ENCODE measurements at regions not wholly inside any gene's neighbourhood (a gene's known extent, or its start where the extent isn't known, plus 50 kb on each side); places are given as distances from the start of the nearest gene placed in this dataset.

DNA sequence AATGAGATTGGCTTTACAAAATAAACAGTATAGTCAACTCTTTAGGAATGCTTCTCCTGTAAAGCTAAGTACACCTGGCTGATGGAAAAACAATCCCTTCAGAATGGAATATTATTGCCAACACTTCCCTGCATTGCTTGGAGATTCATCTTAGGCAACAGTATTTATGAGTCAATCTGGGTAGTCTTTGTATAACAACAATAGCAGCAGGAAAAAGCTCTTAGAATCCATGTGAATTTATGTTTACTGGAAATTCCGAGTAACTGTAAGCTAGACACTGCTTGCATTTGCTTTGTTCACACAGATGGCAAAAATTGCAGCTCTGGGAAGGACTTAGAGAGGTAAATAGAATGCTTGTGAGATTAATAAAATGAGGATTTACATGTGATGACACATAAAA lies 101.7 kb upstream of the NTRK2 start:
- Histone ChIP-seq H3K27me3 (no peaks in the 10 kb centered on the region), H3K9me3 (no peaks in the 10 kb centered on the region), H3K27ac (no peak overlapping the region), H3K4me1 (peaks cover 0 to 14% (median 0%) of the 10 kb centered on the region in 3 donors), H3K36me3 (no peaks in the 10 kb centered on the region), H3K4me3 (no peak overlapping the region)
- DNase-seq = no peak
- intact Hi-C loops (cut with DNase I) = no loop called here
- TF ChIP-seq, protein P1, sequence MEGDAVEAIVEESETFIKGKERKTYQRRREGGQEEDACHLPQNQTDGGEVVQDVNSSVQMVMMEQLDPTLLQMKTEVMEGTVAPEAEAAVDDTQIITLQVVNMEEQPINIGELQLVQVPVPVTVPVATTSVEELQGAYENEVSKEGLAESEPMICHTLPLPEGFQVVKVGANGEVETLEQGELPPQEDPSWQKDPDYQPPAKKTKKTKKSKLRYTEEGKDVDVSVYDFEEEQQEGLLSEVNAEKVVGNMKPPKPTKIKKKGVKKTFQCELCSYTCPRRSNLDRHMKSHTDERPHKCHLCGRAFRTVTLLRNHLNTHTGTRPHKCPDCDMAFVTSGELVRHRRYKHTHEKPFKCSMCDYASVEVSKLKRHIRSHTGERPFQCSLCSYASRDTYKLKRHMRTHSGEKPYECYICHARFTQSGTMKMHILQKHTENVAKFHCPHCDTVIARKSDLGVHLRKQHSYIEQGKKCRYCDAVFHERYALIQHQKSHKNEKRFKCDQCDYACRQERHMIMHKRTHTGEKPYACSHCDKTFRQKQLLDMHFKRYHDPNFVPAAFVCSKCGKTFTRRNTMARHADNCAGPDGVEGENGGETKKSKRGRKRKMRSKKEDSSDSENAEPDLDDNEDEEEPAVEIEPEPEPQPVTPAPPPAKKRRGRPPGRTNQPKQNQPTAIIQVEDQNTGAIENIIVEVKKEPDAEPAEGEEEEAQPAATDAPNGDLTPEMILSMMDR (IDR thresholded peaks at IDR 0.05) = no peak
- TF ChIP-seq POLR2A (IDR thresholded peaks at IDR 0.05) = no peak
- 5 to 19% methylated on average over 1 of the region's 1 CpG for whole genome bisulfite sequencing, 2 donors

DNA sequence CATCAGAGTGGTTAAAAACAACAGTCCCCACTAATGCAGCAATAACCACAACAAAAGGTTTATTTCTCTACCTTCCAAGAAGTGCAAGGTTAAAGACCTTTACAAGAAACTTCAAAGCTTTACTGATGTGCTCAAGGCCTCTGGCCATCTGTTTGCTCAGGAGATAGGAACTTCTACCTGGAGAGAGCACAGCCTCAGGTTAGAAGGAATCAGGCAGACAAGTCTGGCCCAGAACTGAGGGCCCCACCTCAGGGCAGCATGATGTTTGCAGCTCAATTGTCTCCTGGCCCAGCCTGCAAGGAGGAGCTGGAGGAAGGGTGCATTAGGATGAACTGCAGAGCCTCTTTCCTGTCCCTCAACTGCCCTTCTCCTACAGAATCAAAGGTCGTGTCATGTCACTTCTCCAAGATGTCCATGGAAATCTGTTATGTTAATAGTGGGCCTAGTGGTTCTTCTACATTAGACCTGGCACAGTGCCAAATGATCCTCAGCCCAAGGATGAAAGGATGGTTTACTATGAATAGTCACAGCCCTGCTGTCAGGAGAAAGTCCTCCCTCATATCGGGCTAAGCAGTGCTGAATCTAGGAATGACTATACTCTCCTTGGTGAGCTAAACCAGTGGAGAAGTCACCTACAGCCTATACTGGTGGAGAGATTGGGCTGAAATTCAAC lies 98.9 kb upstream of the NTRK2 start:
- TF ChIP-seq, protein P1 (IDR thresholded peaks at IDR 0.05) = no peak
- no peak for TF ChIP-seq POLR2A (IDR thresholded peaks at IDR 0.05)
- no peaks in the 10 kb centered on the region for H3K27me3 ChIP-seq
- 64 to 67% methylated on average over 1 to 2 of the region's 2 CpGs for WGBS, 2 donors
- no peaks in the 10 kb centered on the region for H3K9me3 ChIP-seq
- no peak overlapping the region for H3K4me3 ChIP-seq
- DNase-seq = no peak
- intact Hi-C loops (cut with DNase I) = no loop called here
- peaks cover 0 to 14% (median 0%) of the 10 kb centered on the region in 3 donors for H3K4me1 ChIP-seq
- no peaks in the 10 kb centered on the region for H3K36me3 ChIP-seq
- no peak overlapping the region for H3K27ac ChIP-seq

DNA sequence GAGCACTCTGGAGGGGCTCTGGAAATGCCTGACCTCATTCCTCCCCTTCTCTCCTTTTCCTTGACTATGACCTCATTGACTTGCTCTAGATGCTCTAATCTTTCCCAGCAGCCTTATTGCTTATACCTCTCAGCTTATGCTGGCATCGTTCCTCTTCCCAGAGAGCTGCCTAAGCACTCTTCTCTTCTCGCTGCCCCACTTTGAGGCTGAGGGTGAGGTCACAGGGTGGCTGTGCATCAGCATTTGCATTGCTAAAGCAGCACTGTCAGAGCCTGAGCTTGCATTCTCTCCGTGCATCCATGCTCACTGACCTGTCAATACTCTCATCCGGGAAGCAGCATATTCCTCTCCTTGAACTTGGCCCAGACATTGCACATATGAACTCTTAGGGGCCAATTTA lies 96.4 kb upstream of the NTRK2 start:
- Histone ChIP-seq H3K27ac (no peak overlapping the region), H3K27me3 (no peaks in the 10 kb centered on the region), H3K36me3 (no peaks in the 10 kb centered on the region), H3K9me3 (no peaks in the 10 kb centered on the region), H3K4me3 (no peak overlapping the region), H3K4me1 (peaks cover 0 to 4% (median 0%) of the 10 kb centered on the region in 3 donors)
- 75 to 77% methylated on average over 4 of the region's 4 CpGs for WGBS, 2 donors
- no peak for TF ChIP-seq POLR2A (IDR thresholded peaks at IDR 0.05)
- TF ChIP-seq, protein P1 (IDR thresholded peaks at IDR 0.05) = no peak
- intact Hi-C loops (cut with DNase I) = no loop called here
- no peak for DNase-seq

DNA sequence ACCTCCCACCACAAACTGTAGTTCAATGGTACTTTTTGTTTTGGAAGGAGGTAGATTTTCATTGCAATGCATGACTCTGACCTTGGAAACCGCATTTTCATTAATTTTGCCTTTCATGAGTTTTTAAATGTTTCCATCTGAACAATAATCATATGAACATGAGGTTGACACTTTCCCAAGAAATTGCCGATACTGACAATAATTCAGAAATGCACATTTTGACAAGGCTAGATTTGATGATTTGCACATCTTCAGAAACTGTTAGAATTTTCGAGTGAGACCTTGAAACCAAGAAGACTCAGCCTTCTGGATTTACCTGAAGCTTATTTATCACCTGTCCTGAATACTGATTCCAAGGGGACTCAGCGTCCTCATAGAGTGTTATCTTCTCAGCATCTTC lies 93.8 kb upstream of the NTRK2 start:
- Histone ChIP-seq H3K27ac (no peak overlapping the region), H3K9me3 (no peaks in the 10 kb centered on the region), H3K4me1 (no peaks in the 10 kb centered on the region), H3K36me3 (no peaks in the 10 kb centered on the region), H3K4me3 (no peak overlapping the region), H3K27me3 (no peaks in the 10 kb centered on the region)
- WGBS, 2 donors = 76 to 80% methylated on average over 4 of the region's 4 CpGs
- TF ChIP-seq, protein P1 (IDR thresholded peaks at IDR 0.05) = no peak
- TF ChIP-seq POLR2A (IDR thresholded peaks at IDR 0.05) = no peak
- intact Hi-C loops (cut with DNase I) = no loop called here
- DNase-seq = no peak

DNA sequence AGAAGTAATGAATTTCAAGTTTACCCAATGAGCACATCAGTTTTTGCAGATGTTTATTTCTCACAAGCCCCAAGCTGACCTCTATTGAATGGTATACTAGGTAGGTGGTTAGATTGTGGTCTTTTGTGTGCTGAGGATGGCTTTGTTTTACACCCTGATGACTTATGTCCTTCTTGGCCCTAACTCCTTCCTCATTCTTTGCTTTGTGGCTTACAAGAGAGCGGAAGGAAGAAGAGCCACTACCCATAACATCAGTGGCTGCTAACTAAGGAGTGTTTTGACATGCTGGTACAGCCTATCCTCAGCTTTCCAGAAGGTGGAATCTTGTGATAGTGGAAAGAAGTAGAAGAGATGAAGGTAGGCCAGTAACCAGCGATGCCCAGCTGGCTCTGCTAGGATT lies 85.7 kb upstream of the NTRK2 start:
- Histone ChIP-seq H3K36me3 (no peaks in the 10 kb centered on the region), H3K4me1 (peaks cover 0 to 2% (median 0%) of the 10 kb centered on the region in 3 donors), H3K27ac (no peak overlapping the region), H3K9me3 (no peaks in the 10 kb centered on the region), H3K4me3 (no peak overlapping the region), H3K27me3 (no peaks in the 10 kb centered on the region)
- no peak for TF ChIP-seq POLR2A (IDR thresholded peaks at IDR 0.05)
- TF ChIP-seq, protein P1 (IDR thresholded peaks at IDR 0.05) = no peak
- 70 to 78% methylated on average over 2 of the region's 2 CpGs for WGBS, 2 donors
- intact Hi-C loops (cut with DNase I) = no loop called here
- DNase-seq = no peak

All from esophagus squamous epithelium (tissue), 5 donors.